ENCODE measurements at regions not wholly inside any gene's neighbourhood (a gene's known extent, or its start where the extent isn't known, plus 50 kb on each side); places are given as distances from the start of the nearest gene placed in this dataset.
A peak's percentile ranks its signal among the peaks of the same experiment; 100 is the strongest.

- Histone ChIP-seq H3K27ac (no peak overlapping the region), H3K36me3 (replicated peaks; ENCODE audit: insufficient read depth, low read depth) (no peaks in the 10 kb centered on the region), H3K9me3 (ENCODE audit: low read depth) (no peaks in the 10 kb centered on the region), H3K9me2 (replicated peaks; ENCODE audit: insufficient read depth) (no peaks in the 10 kb centered on the region), H3K27me3 (no peaks in the 10 kb centered on the region), H2AFZ (no peak overlapping the region), H3K4me3 (no peak overlapping the region), H3K79me2 (no peaks in the 10 kb centered on the region), H3K4me1 (ENCODE audit: insufficient read depth) (peaks cover 6% of the 10 kb centered on the region), H3K4me2 (no peak overlapping the region), H4K20me1 (ENCODE audit: insufficient read depth, poor library complexity, severe bottlenecking) (no peaks in the 10 kb centered on the region)
- TF ChIP-seq CTCF (IDR thresholded peaks at IDR 0.05; ENCODE audit: poor library complexity) = no peak
- 48% methylated on average over 3 of the region's 3 CpGs for WGBS (ENCODE audit: low lambda C conversion rate, missing lambda C conversion rate)
- no peak for DNase-seq (ENCODE audit: low spot score)
Observed at GRCh38 chr20:39897058-39897457, 792.0 kb downstream of the MAFB start.

GRCh38 chr20:39894067-39894466, 795.0 kb downstream of the MAFB start:
- no peaks in the 10 kb centered on the region for H3K9me3 ChIP-seq (ENCODE audit: low read depth)
- WGBS (ENCODE audit: low lambda C conversion rate, missing lambda C conversion rate) = 80% methylated on average over 2 of the region's 2 CpGs
- no peak overlapping the region for H3K4me3 ChIP-seq
- no peaks in the 10 kb centered on the region for H3K36me3 ChIP-seq (replicated peaks; ENCODE audit: insufficient read depth, low read depth)
- H3K4me1 ChIP-seq (ENCODE audit: insufficient read depth) = peaks cover 6% of the 10 kb centered on the region
- no peaks in the 10 kb centered on the region for H3K9me2 ChIP-seq (replicated peaks; ENCODE audit: insufficient read depth)
- H3K79me2 ChIP-seq = no peaks in the 10 kb centered on the region
- no peaks in the 10 kb centered on the region for H4K20me1 ChIP-seq (ENCODE audit: insufficient read depth, poor library complexity, severe bottlenecking)
- no peak overlapping the region for H3K4me2 ChIP-seq
- H2AFZ ChIP-seq = no peak overlapping the region
- no peak overlapping the region for H3K27ac ChIP-seq
- no peaks in the 10 kb centered on the region for H3K27me3 ChIP-seq
- TF ChIP-seq CTCF (IDR thresholded peaks at IDR 0.05; ENCODE audit: poor library complexity) = no peak
- no peak for TF ChIP-seq EZH2 (IDR thresholded peaks at IDR 0.05; ENCODE audit: borderline replicate concordance)
- no peak for TF ChIP-seq EZH2phosphoT487 (IDR thresholded peaks at IDR 0.05; ENCODE audit: low read depth, severe bottlenecking, unreplicated experiment)
- no peak for DNase-seq (ENCODE audit: low spot score)

- no peak for TF ChIP-seq EZH2 (IDR thresholded peaks at IDR 0.05; ENCODE audit: borderline replicate concordance)
- no peak for TF ChIP-seq EZH2phosphoT487 (IDR thresholded peaks at IDR 0.05; ENCODE audit: low read depth, severe bottlenecking, unreplicated experiment)
- peak; percentile 7 for TF ChIP-seq CTCF (IDR thresholded peaks at IDR 0.05; ENCODE audit: poor library complexity)
- H3K9me3 ChIP-seq (ENCODE audit: low read depth) = no peaks in the 10 kb centered on the region
- peaks cover 6% of the 10 kb centered on the region for H3K4me1 ChIP-seq (ENCODE audit: insufficient read depth)
- H3K79me2 ChIP-seq = no peaks in the 10 kb centered on the region
- no peak overlapping the region for H3K27ac ChIP-seq
- peak; percentile 29 for DNase-seq (ENCODE audit: low spot score)
- no peaks in the 10 kb centered on the region for H4K20me1 ChIP-seq (ENCODE audit: insufficient read depth, poor library complexity, severe bottlenecking)
- WGBS (ENCODE audit: low lambda C conversion rate, missing lambda C conversion rate) = 75% methylated on average over 1 of the region's 1 CpG
- no peaks in the 10 kb centered on the region for H3K9me2 ChIP-seq (replicated peaks; ENCODE audit: insufficient read depth)
- H3K4me2 ChIP-seq = no peak overlapping the region
- H3K4me3 ChIP-seq = no peak overlapping the region
- no peaks in the 10 kb centered on the region for H3K27me3 ChIP-seq
- H2AFZ ChIP-seq = no peak overlapping the region
- no peaks in the 10 kb centered on the region for H3K36me3 ChIP-seq (replicated peaks; ENCODE audit: insufficient read depth, low read depth)
Observed at GRCh38 chr20:39893003-39893685, 795.9 kb downstream of the MAFB start.

- Histone ChIP-seq H3K4me2 (no peak overlapping the region), H3K27ac (no peak overlapping the region), H2AFZ (no peak overlapping the region), H3K9me3 (ENCODE audit: low read depth) (no peaks in the 10 kb centered on the region), H4K20me1 (ENCODE audit: insufficient read depth, poor library complexity, severe bottlenecking) (no peaks in the 10 kb centered on the region), H3K4me3 (no peak overlapping the region), H3K27me3 (no peaks in the 10 kb centered on the region), H3K36me3 (replicated peaks; ENCODE audit: insufficient read depth, low read depth) (no peaks in the 10 kb centered on the region), H3K9me2 (replicated peaks; ENCODE audit: insufficient read depth) (no peaks in the 10 kb centered on the region), H3K79me2 (no peaks in the 10 kb centered on the region), H3K4me1 (ENCODE audit: insufficient read depth) (peaks cover 6% of the 10 kb centered on the region)
- TF ChIP-seq CTCF (IDR thresholded peaks at IDR 0.05; ENCODE audit: poor library complexity) (no peak), EZH2phosphoT487 (IDR thresholded peaks at IDR 0.05; ENCODE audit: low read depth, severe bottlenecking, unreplicated experiment) (no peak), EZH2 (IDR thresholded peaks at IDR 0.05; ENCODE audit: borderline replicate concordance) (no peak)
- DNase-seq (ENCODE audit: low spot score) = no peak
- WGBS (ENCODE audit: low lambda C conversion rate, missing lambda C conversion rate) = 88% methylated on average over 1 of the region's 1 CpG
Observed at GRCh38 chr20:39890697-39891096, 798.3 kb downstream of the MAFB start.
